ENCODE measurements at regions not wholly inside any gene's neighbourhood (a gene's known extent, or its start where the extent isn't known, plus 50 kb on each side); places are given as distances from the start of the nearest gene placed in this dataset.

DNA sequence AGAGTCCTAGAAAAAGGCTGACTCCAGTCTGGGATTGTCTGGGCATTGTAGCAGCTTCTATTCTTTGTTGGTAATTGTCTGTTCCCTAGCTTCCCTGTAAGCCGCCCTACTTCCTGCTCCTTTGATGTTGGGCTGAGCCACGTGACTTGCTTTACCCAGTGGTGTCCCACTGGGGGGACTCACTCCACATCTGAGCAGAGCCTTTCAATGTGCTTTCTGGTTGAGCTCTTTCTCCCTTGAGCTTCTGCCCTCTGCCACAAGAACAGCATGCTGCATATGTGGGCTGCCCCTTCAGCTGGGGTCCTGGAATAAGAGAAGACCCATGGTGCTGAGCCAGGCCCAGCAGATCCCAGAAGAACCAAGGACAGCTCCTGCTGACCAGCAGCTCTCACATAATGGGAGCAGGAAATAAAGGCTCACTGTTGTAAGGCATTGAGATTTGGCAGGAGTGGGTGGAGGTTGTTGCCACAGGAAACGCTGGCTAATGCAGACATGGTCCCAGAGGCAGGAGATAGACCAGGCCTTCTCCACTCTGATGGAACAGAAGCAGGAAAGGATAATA, 276.3 kb upstream of the GJB5 start:
- no peak for TF ChIP-seq RNF2 (IDR thresholded peaks at IDR 0.05)
- no peak for TF ChIP-seq CHD2 (IDR thresholded peaks at IDR 0.05; ENCODE audit: low read depth, low read length)
- no peak for TF ChIP-seq SIRT6 (IDR thresholded peaks at IDR 0.05; ENCODE audit: low read depth, low read length)
- no peak for TF ChIP-seq SIN3A (IDR thresholded peaks at IDR 0.05; ENCODE audit: borderline replicate concordance in 2 of 2, control insufficient read depth in 1 of 2, low read depth in 2 of 2, low read length in 2 of 2)
- TF ChIP-seq, protein P1, sequence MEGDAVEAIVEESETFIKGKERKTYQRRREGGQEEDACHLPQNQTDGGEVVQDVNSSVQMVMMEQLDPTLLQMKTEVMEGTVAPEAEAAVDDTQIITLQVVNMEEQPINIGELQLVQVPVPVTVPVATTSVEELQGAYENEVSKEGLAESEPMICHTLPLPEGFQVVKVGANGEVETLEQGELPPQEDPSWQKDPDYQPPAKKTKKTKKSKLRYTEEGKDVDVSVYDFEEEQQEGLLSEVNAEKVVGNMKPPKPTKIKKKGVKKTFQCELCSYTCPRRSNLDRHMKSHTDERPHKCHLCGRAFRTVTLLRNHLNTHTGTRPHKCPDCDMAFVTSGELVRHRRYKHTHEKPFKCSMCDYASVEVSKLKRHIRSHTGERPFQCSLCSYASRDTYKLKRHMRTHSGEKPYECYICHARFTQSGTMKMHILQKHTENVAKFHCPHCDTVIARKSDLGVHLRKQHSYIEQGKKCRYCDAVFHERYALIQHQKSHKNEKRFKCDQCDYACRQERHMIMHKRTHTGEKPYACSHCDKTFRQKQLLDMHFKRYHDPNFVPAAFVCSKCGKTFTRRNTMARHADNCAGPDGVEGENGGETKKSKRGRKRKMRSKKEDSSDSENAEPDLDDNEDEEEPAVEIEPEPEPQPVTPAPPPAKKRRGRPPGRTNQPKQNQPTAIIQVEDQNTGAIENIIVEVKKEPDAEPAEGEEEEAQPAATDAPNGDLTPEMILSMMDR (IDR thresholded peaks at IDR 0.05 in 2 of 3, conservative IDR thresholded peaks at IDR 0.05 in 1 of 3; ENCODE audit: insufficient read depth in 2 of 3, low read depth in 1 of 3, low read length in 3 of 3), result no peak
- TF ChIP-seq, protein P2, sequence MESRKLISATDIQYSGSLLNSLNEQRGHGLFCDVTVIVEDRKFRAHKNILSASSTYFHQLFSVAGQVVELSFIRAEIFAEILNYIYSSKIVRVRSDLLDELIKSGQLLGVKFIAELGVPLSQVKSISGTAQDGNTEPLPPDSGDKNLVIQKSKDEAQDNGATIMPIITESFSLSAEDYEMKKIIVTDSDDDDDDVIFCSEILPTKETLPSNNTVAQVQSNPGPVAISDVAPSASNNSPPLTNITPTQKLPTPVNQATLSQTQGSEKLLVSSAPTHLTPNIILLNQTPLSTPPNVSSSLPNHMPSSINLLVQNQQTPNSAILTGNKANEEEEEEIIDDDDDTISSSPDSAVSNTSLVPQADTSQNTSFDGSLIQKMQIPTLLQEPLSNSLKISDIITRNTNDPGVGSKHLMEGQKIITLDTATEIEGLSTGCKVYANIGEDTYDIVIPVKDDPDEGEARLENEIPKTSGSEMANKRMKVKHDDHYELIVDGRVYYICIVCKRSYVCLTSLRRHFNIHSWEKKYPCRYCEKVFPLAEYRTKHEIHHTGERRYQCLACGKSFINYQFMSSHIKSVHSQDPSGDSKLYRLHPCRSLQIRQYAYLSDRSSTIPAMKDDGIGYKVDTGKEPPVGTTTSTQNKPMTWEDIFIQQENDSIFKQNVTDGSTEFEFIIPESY (CRISPR knock-in tag; IDR thresholded peaks at IDR 0.05), result no peak
- TF ChIP-seq, protein P3, sequence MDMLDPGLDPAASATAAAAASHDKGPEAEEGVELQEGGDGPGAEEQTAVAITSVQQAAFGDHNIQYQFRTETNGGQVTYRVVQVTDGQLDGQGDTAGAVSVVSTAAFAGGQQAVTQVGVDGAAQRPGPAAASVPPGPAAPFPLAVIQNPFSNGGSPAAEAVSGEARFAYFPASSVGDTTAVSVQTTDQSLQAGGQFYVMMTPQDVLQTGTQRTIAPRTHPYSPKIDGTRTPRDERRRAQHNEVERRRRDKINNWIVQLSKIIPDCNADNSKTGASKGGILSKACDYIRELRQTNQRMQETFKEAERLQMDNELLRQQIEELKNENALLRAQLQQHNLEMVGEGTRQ (CRISPR knock-in tag; IDR thresholded peaks at IDR 0.05), result peak; percentile 27; the same call in 1 of the 2 replicates
- TF ChIP-seq, protein P4, sequence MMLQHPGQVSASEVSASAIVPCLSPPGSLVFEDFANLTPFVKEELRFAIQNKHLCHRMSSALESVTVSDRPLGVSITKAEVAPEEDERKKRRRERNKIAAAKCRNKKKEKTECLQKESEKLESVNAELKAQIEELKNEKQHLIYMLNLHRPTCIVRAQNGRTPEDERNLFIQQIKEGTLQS (IDR thresholded peaks at IDR 0.05), result no peak
- TF ChIP-seq, protein P4 (CRISPR knock-in tag; conservative IDR thresholded peaks at IDR 0.05), result no peak
- TF ChIP-seq, protein P5, sequence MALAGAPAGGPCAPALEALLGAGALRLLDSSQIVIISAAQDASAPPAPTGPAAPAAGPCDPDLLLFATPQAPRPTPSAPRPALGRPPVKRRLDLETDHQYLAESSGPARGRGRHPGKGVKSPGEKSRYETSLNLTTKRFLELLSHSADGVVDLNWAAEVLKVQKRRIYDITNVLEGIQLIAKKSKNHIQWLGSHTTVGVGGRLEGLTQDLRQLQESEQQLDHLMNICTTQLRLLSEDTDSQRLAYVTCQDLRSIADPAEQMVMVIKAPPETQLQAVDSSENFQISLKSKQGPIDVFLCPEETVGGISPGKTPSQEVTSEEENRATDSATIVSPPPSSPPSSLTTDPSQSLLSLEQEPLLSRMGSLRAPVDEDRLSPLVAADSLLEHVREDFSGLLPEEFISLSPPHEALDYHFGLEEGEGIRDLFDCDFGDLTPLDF (CRISPR knock-in tag; IDR thresholded peaks at IDR 0.05), result no peak

Measured in K562 (cell line).